MM.1S (cell line): ENCODE measurements at regions not wholly inside any gene's neighbourhood (a gene's known extent, or its start where the extent isn't known, plus 50 kb on each side); places are given as distances from the start of the nearest gene placed in this dataset.

Source experiments
- CTCF ChIP-seq: fragments of 300-600 bp; sonication (generic); IDR thresholded peaks from 2 replicates; pipeline ENCODE4 v1.5.1; 2016; ENCODE audit warnings: antibody characterized with exemption, low read length, mixed read lengths
- EZH2 ChIP-seq: fragments of 300-600 bp; sonication (generic); optimal IDR thresholded peaks from 2 replicates; pipeline ENCODE3; 2017; ENCODE audit warnings: low read depth, mild to moderate bottlenecking, antibody characterized with exemption, low read length, mixed read lengths

DNA sequence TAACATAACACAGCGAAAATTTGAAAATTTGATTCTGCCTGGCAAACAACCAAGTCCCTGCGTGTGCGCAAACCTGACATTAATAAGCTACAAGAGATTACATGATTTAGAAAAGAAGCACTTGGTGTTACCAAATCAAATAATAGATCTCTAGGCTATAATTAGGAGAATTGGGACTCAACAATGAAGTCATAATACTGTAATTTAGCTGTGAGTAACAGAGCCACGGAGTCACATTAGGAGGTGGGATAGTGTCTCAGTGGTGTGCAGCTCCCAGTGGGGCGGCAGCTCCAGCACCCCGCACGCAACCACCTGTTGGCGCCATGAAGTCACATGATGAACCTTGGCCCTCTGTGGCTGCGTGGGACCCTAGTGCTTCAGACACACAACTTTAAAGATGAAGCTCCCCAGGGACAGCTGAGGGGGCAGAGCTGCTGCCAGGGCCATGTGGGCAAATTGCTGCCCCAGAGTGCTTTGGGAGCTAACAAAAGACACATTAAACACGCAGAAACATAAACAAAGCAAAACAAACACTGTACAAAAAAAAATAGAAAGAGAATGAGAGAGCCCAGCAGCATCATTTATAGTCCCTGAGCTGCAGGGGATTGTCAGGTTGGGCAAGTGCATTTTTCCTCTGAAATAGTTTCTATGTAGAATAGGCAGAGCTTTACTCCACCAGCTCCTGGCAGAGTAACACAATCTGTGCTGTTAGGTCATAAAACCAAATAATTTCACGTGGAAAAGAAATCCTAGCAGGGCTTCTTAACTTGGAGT lies 605.6 kb downstream of the SOX6 start:
- TF ChIP-seq EZH2 (no peak), CTCF (no peak)
